MCF 10A (cell line): ENCODE measurements at regions not wholly inside any gene's neighbourhood (a gene's known extent, or its start where the extent isn't known, plus 50 kb on each side); places are given as distances from the start of the nearest gene placed in this dataset.

Experiments
- BruUV-seq: library from RNA; stranded (reverse); fragments of 400-500 nt; replicated peaks from 2 replicates; lab custom pipeline; 2021; lab: Mats Ljungman, UMichigan
- CTCF ChIA-PET: fragments of 300-600 bp; sonication (Branson Sonifier 250); formaldehyde crosslinking; extraction: SDS; loops from one replicate; lab custom pipeline; 2021; ENCODE audit warnings: antibody characterized with exemption, inconsistent platforms; lab: Yijun Ruan, JAX
- POLR2A ChIA-PET: fragments of 300-600, 350-650 bp; sonication (Branson Sonifier 250); formaldehyde crosslinking; extraction: SDS; loops from one replicate; lab custom pipeline; 2020; ENCODE audit warnings: antibody characterized with exemption, inconsistent platforms; lab: Yijun Ruan, JAX
- DNase-seq: peaks from one replicate; pipeline ENCODE4 v3.0.0-alpha.2; 2018; ENCODE audit not compliant: unreplicated experiment
- H3K27ac Mint-ChIP-seq: one replicate; pipeline ENCODE4 v1.8.0; 2022; ENCODE audit warnings: mild to moderate bottlenecking, low read depth, mixed read lengths; ENCODE audit not compliant: unreplicated experiment
- H3K27me3 Mint-ChIP-seq: one replicate; pipeline ENCODE4 v1.8.0; 2022; ENCODE audit warnings: mixed read lengths; ENCODE audit not compliant: insufficient read depth, unreplicated experiment
- H3K36me3 Mint-ChIP-seq: one replicate; pipeline ENCODE4 v1.8.0; 2022; ENCODE audit warnings: mild to moderate bottlenecking, moderate library complexity, mixed read lengths; ENCODE audit not compliant: insufficient read depth, unreplicated experiment
- H3K4me1 Mint-ChIP-seq: one replicate; pipeline ENCODE4 v1.8.0; 2022; ENCODE audit warnings: mixed read lengths; ENCODE audit not compliant: insufficient read depth, unreplicated experiment
- H3K4me3 Mint-ChIP-seq: one replicate; pipeline ENCODE4 v1.8.0; 2022; ENCODE audit warnings: mild to moderate bottlenecking, moderate library complexity, mixed read lengths; ENCODE audit not compliant: unreplicated experiment
- H3K9me3 Mint-ChIP-seq: one replicate; pipeline ENCODE4 v1.8.0; 2022; ENCODE audit warnings: mixed read lengths; ENCODE audit not compliant: unreplicated experiment
- intact Hi-C: fragments of 100-400 bp; cut with micrococcal nuclease; formaldehyde crosslinking; loops from 2 replicates; pipeline ENCODE4 v1.14.1; 2022
- TF ChIP-seq, protein P1 (sequence below): fragments of 200-600 bp; IDR thresholded peaks from one replicate; pipeline ENCODE4 v1.8.0; 2022; ENCODE audit warnings: antibody characterized with exemption, mild to moderate bottlenecking; ENCODE audit not compliant: unreplicated experiment

DNA sequence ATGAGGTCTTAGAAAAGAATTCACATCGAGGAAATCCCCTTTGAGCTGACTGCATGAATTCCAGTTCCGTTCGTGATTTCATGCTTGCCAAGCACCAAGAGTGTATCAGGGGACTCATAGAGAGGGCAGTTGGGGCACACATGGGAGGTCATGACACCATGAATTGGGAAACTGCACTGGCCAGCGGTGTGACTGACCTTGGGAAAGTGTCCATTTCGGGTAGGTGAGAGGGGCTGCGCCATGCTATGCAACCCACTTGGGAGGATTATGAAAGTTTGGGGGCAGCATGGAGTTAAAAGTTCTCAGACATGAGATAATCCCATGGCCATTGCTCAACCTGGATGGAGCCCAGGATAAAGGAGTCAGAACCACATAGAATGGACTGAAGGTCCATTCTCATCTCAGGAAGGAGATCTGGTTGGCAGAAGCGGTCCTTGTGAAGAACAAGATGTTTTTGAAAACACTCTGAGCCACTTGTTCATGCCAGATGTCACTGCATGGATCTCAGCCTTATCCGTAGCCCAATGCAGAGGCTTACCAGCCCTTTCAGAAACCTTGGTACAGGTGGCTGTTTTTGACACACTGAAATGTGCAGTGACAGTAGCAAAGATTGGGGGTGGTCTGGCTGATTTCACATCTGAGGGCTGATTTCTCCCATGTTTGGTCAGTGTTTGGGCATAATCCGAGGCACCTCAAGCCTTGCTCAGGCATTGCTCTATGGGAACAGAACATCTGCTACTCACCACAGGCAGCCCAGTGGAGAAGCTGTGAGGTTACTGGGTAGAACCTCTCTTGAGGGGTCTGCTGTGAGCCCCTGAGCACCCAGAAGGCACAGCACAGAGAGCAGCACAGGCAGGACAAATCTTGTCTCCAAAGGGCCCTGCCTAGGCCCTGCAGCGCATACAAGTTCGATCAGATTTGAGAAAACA is 252.3 kb downstream of the CXCL12 start:
- POLR2A ChIA-PET = no interaction called here
- H3K9me3 Mint-ChIP-seq = peaks cover 7% of the 10 kb centered on the region
- no peaks in the 10 kb centered on the region for H3K4me1 Mint-ChIP-seq
- TF ChIP-seq, protein P1, sequence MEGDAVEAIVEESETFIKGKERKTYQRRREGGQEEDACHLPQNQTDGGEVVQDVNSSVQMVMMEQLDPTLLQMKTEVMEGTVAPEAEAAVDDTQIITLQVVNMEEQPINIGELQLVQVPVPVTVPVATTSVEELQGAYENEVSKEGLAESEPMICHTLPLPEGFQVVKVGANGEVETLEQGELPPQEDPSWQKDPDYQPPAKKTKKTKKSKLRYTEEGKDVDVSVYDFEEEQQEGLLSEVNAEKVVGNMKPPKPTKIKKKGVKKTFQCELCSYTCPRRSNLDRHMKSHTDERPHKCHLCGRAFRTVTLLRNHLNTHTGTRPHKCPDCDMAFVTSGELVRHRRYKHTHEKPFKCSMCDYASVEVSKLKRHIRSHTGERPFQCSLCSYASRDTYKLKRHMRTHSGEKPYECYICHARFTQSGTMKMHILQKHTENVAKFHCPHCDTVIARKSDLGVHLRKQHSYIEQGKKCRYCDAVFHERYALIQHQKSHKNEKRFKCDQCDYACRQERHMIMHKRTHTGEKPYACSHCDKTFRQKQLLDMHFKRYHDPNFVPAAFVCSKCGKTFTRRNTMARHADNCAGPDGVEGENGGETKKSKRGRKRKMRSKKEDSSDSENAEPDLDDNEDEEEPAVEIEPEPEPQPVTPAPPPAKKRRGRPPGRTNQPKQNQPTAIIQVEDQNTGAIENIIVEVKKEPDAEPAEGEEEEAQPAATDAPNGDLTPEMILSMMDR = no peak
- H3K27ac Mint-ChIP-seq = no peak overlapping the region
- no TSS peak for BruUV-seq
- intact Hi-C loops = no loop called here
- DNase-seq = no peak
- no peaks in the 10 kb centered on the region for H3K36me3 Mint-ChIP-seq
- CTCF ChIA-PET = no interaction called here
- H3K4me3 Mint-ChIP-seq = no peak overlapping the region
- peaks cover 31% of the 10 kb centered on the region for H3K27me3 Mint-ChIP-seq

DNA sequence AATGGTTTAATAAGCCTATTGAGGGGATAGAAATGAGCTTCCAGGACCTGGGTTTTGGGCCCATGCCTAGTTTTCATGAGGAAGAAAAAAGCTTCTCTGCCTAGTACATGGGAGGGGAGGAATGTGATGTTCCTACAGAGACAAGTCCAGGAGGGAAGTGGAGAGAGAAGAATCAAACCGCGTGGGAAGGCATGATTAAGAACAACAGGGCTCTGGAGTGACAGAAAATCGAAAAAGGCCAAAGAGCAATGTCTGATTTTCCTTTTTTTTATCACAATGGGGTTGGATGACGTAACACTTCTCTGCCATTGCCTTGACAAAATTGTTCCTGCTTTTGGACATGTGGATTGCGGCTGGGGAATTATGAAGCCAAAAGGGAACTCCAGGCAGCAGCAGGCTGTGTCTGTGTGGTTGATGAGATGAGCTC is 258.6 kb downstream of the CXCL12 start:
- intact Hi-C loops = no loop called here
- H3K27ac Mint-ChIP-seq = no peak overlapping the region
- H3K27me3 Mint-ChIP-seq = peaks cover 53% of the 10 kb centered on the region
- no peak overlapping the region for H3K4me3 Mint-ChIP-seq
- BruUV-seq = no TSS peak
- no peaks in the 10 kb centered on the region for H3K4me1 Mint-ChIP-seq
- no peak for DNase-seq
- CTCF ChIA-PET = no interaction called here
- TF ChIP-seq, protein P1 = no peak
- peaks cover 32% of the 10 kb centered on the region for H3K9me3 Mint-ChIP-seq
- POLR2A ChIA-PET = no interaction called here
- no peaks in the 10 kb centered on the region for H3K36me3 Mint-ChIP-seq

DNA sequence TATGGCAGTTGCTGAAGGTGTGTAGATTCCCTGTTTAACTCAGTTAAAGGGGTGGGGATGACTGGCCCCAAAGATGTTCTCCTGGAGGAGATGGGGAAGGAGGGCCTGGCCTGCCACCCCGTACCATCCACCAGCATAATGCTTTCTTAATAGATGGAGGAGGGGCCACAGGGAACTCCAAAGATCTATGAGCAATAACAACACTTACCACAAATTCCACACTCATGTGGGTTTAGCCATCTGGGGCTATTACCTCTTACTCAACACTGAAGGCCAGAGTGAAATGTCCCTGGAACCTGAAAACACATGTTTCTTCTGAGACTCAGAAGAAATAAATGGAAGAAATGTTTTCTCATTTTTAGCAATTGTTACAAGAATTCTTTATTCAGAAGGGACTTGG is 259.0 kb downstream of the CXCL12 start:
- ChIA-PET POLR2A (no interaction called here), CTCF (no interaction called here)
- H3K4me3 Mint-ChIP-seq = no peak overlapping the region
- no peaks in the 10 kb centered on the region for H3K36me3 Mint-ChIP-seq
- H3K4me1 Mint-ChIP-seq = no peaks in the 10 kb centered on the region
- BruUV-seq = no TSS peak
- intact Hi-C loops = no loop called here
- H3K27ac Mint-ChIP-seq = no peak overlapping the region
- peaks cover 32% of the 10 kb centered on the region for H3K9me3 Mint-ChIP-seq
- TF ChIP-seq, protein P1 = no peak
- DNase-seq = peak; percentile 32
- peaks cover 50% of the 10 kb centered on the region for H3K27me3 Mint-ChIP-seq

DNA sequence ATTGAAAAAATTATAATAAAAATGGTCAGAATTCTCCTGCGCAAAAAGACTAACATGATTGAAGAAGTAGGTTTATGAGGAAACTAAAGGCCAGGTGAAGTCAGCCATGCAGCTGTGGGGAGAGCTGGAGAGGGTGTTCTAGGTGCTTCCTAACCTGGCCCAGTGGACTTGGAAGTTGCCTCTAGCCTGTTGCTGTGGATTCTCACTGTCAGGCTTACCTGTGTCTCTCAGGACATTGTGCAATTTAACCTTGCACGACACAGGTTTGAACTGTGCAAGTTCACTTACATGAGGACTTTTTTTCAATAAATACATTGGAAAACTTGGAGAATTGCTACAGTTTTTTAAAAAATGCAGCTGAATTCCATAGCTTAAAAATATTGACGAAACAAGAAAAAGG is 266.4 kb downstream of the CXCL12 start:
- BruUV-seq = no TSS peak
- no peak overlapping the region for H3K4me3 Mint-ChIP-seq
- H3K4me1 Mint-ChIP-seq = no peaks in the 10 kb centered on the region
- peaks cover 13% of the 10 kb centered on the region for H3K27me3 Mint-ChIP-seq
- H3K9me3 Mint-ChIP-seq = peaks cover 9% of the 10 kb centered on the region
- H3K27ac Mint-ChIP-seq = no peak overlapping the region
- intact Hi-C loops = no loop called here
- DNase-seq = no peak
- ChIA-PET POLR2A (no interaction called here), CTCF (no interaction called here)
- TF ChIP-seq, protein P1 = no peak
- H3K36me3 Mint-ChIP-seq = no peaks in the 10 kb centered on the region
